ENCODE measurements at regions not wholly inside any gene's neighbourhood (a gene's known extent, or its start where the extent isn't known, plus 50 kb on each side); places are given as distances from the start of the nearest gene placed in this dataset.
"Not testable (repeated sequence)": the region's sequence is repeated elsewhere in the genome, so short reads cannot be mapped to it uniquely, and the experiment has no call there.

DNA sequence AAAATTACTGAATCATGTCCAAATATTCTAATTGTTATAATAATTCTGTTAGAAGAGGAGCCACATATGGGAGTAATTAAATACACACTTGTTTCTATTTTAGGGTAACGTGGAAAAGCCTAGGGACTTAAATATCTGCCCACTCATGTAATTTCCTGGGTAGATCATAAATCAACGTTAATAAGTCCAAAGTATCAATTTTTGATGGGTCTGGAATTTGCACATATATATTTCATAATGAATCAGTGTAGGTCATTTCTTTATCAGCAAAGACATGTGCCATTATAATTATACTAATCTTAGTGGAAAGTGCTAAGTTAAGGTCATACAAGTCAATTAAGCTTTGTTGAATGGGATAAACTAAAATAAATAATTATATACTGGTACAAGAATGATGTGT, 346.2 kb downstream of the ZBBX start:
- Histone ChIP-seq H3K4me3 (no peak overlapping the region), H3K27ac (no peak overlapping the region), H2AFZ (no peak overlapping the region), H3K9me3 (ENCODE audit: low read depth) (no peaks in the 10 kb centered on the region), H3K36me3 (ENCODE audit: low read depth) (no peaks in the 10 kb centered on the region), H3K4me2 (ENCODE audit: unreplicated experiment) (no peak overlapping the region), H3K9me2 (ENCODE audit: insufficient read depth) (no peaks in the 10 kb centered on the region), H3K4me1 (ENCODE audit: insufficient read depth) (no peaks in the 10 kb centered on the region), H4K20me1 (ENCODE audit: insufficient read depth) (no peaks in the 10 kb centered on the region), H3K27me3 (replicated peaks; ENCODE audit: insufficient read depth) (no peaks in the 10 kb centered on the region), H3F3A (ENCODE audit: insufficient read depth) (no peaks in the 10 kb centered on the region), H3K79me2 (ENCODE audit: insufficient read depth) (no peaks in the 10 kb centered on the region), H3K9ac (no peak overlapping the region)
- in situ Hi-C loops (cut with MboI), result no loop called here
- WGBS, 2 experiments (ENCODE audit: low coverage in 1 of 2, low lambda C conversion rate in 2 of 2, missing lambda C conversion rate in 2 of 2), result 0% methylated on average over 2 of the region's 2 CpGs
- no peak for TF ChIP-seq EZH2 (IDR thresholded peaks at IDR 0.05; ENCODE audit: insufficient read depth, poor library complexity, severe bottlenecking)
- TF ChIP-seq EZH2phosphoT487 (IDR thresholded peaks at IDR 0.05; ENCODE audit: insufficient read depth, low read depth), result no peak
- DNase-seq, result no peak

DNA sequence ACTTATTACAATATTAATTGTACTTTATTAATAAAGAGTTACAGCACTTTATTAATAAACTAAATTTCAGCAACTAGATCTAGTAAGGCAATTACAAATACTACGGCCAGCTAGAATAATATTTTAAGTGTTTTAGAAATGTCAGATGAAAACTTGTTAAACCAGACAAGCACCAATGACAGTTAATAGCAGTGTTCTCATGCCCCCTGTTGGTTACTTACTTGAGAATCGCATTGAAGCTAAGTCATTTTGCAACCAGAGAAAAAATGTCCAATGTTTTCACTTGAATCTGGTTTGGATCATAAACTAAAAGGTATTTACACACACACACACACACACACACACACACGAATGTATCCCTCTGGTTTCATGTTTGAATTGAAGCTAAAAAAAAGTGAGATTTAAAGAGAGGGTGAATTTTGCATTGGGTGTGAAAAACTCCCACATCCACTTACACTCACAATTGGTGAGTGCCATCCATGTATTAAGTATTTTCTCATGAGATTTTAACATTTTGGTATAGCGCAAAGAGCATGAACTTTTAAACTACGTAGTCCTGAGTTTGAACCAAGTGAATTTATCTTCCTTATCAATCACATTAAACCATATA, 347.7 kb downstream of the ZBBX start:
- H3K4me2 ChIP-seq (ENCODE audit: unreplicated experiment), result no peak overlapping the region
- no peaks in the 10 kb centered on the region for H3K27me3 ChIP-seq (replicated peaks; ENCODE audit: insufficient read depth)
- no peak for TF ChIP-seq EZH2 (IDR thresholded peaks at IDR 0.05; ENCODE audit: insufficient read depth, poor library complexity, severe bottlenecking)
- TF ChIP-seq EZH2phosphoT487 (IDR thresholded peaks at IDR 0.05; ENCODE audit: insufficient read depth, low read depth), result no peak
- H3K4me3 ChIP-seq, result no peak overlapping the region
- in situ Hi-C loops (cut with MboI), result no loop called here
- H3K79me2 ChIP-seq (ENCODE audit: insufficient read depth), result no peaks in the 10 kb centered on the region
- 25 to 26% methylated on average over 5 of the region's 5 CpGs for WGBS, 2 experiments (ENCODE audit: low coverage in 1 of 2, low lambda C conversion rate in 2 of 2, missing lambda C conversion rate in 2 of 2)
- H3K9me3 ChIP-seq (ENCODE audit: low read depth), result no peaks in the 10 kb centered on the region
- H3K9me2 ChIP-seq (ENCODE audit: insufficient read depth), result no peaks in the 10 kb centered on the region
- no peaks in the 10 kb centered on the region for H4K20me1 ChIP-seq (ENCODE audit: insufficient read depth)
- peak; percentile 22 for DNase-seq
- H3K4me1 ChIP-seq (ENCODE audit: insufficient read depth), result no peaks in the 10 kb centered on the region
- no peak overlapping the region for H3K27ac ChIP-seq
- no peaks in the 10 kb centered on the region for H3K36me3 ChIP-seq (ENCODE audit: low read depth)
- H3F3A ChIP-seq (ENCODE audit: insufficient read depth), result no peaks in the 10 kb centered on the region
- no peak overlapping the region for H2AFZ ChIP-seq
- no peak overlapping the region for H3K9ac ChIP-seq

DNA sequence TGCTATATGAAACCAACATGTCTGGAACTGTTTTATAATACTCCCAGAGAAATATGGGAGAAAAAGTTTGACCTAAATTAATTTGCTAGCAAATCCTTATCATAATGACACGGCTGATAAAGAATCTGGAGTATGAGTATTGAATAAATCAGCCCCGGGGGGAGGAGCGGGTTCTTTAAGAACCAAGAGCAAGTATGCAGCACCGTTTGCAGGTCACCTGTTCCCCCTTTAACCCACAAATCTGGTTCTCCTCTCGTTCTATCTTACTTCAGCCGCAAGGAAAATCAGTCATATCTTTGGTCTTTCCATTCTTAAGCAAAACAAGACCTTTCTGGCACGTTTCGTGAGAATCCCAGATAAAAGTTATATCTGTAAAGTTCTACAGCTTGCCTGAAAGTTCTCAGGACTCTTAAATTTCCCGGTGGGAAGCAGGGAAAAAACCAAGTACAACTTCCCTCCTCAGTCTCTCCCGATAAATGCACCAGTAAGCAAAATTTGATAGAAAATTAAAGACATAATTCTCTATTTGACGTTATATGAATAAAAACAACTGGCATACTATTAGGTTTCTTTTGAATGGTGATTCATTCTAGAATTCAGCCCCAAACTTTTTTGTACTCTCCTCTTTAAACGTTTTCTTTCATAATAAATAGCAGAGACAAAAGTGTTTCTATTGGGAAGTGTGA, 348.6 kb downstream of the ZBBX start:
- no peaks in the 10 kb centered on the region for H3K27me3 ChIP-seq (replicated peaks; ENCODE audit: insufficient read depth)
- H3K4me1 ChIP-seq (ENCODE audit: insufficient read depth), result no peaks in the 10 kb centered on the region
- H3F3A ChIP-seq (ENCODE audit: insufficient read depth), result no peaks in the 10 kb centered on the region
- H3K9ac ChIP-seq, result no peak overlapping the region
- no peaks in the 10 kb centered on the region for H3K79me2 ChIP-seq (ENCODE audit: insufficient read depth)
- 25 to 26% methylated on average over 12 of the region's 12 CpGs for WGBS, 2 experiments (ENCODE audit: low coverage in 1 of 2, low lambda C conversion rate in 2 of 2, missing lambda C conversion rate in 2 of 2)
- no peaks in the 10 kb centered on the region for H3K9me3 ChIP-seq (ENCODE audit: low read depth)
- no peaks in the 10 kb centered on the region for H4K20me1 ChIP-seq (ENCODE audit: insufficient read depth)
- H3K36me3 ChIP-seq (ENCODE audit: low read depth), result no peaks in the 10 kb centered on the region
- H3K4me2 ChIP-seq (ENCODE audit: unreplicated experiment), result no peak overlapping the region
- H3K9me2 ChIP-seq (ENCODE audit: insufficient read depth), result no peaks in the 10 kb centered on the region
- no peak for TF ChIP-seq EZH2 (IDR thresholded peaks at IDR 0.05; ENCODE audit: insufficient read depth, poor library complexity, severe bottlenecking)
- in situ Hi-C loops (cut with MboI), result no loop called here
- no peak overlapping the region for H3K27ac ChIP-seq
- H2AFZ ChIP-seq, result no peak overlapping the region
- no peak overlapping the region for H3K4me3 ChIP-seq
- DNase-seq, result no peak

DNA sequence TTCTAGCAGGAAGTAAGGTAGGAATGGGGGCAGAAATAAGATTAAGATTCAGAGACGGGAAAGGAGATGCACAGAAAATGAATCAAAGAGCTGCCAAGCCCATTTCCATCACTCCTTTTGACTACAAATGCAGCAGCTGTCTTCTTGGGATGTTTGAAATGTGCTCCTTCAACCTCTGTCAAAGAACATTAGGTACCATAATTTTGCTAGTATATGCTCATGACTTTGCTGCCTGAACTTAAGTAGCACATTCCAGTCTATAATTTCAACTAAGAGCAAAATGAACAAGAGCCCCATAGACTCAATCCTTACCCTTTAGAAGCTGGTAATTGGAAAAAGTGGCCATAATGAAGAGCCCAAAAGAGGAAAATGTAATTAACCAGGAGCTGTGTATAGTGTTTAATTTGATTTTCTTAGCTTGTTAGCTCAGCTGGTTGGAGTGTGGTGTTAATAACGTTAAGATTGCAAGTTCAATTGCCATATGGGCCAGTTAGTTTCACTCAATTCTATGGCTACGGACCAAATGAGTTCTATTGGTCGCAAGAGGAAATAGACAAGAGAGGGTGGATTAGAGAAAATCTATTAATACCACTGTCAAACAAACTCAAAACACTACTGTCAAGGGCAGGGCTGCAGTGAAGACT, 349.9 kb downstream of the ZBBX start:
- WGBS, 2 experiments (ENCODE audit: low coverage in 1 of 2, low lambda C conversion rate in 2 of 2, missing lambda C conversion rate in 2 of 2), result 6 to 7% methylated on average over 4 of the region's 4 CpGs
- H3K27me3 ChIP-seq (replicated peaks; ENCODE audit: insufficient read depth), result no peaks in the 10 kb centered on the region
- no peaks in the 10 kb centered on the region for H3K36me3 ChIP-seq (ENCODE audit: low read depth)
- H3K79me2 ChIP-seq (ENCODE audit: insufficient read depth), result no peaks in the 10 kb centered on the region
- H3K4me2 ChIP-seq (ENCODE audit: unreplicated experiment), result no peak overlapping the region
- H2AFZ ChIP-seq, result no peak overlapping the region
- H3K9ac ChIP-seq, result no peak overlapping the region
- no peaks in the 10 kb centered on the region for H3K9me2 ChIP-seq (ENCODE audit: insufficient read depth)
- TF ChIP-seq EZH2 (IDR thresholded peaks at IDR 0.05; ENCODE audit: insufficient read depth, poor library complexity, severe bottlenecking) (no peak), EZH2phosphoT487 (IDR thresholded peaks at IDR 0.05; ENCODE audit: insufficient read depth, low read depth) (no peak)
- H3K4me1 ChIP-seq (ENCODE audit: insufficient read depth), result no peaks in the 10 kb centered on the region
- DNase-seq, result no peak
- H4K20me1 ChIP-seq (ENCODE audit: insufficient read depth), result no peaks in the 10 kb centered on the region
- no peak overlapping the region for H3K27ac ChIP-seq
- no peaks in the 10 kb centered on the region for H3F3A ChIP-seq (ENCODE audit: insufficient read depth)
- no peaks in the 10 kb centered on the region for H3K9me3 ChIP-seq (ENCODE audit: low read depth)
- H3K4me3 ChIP-seq, result no peak overlapping the region
- in situ Hi-C loops (cut with MboI), result no loop called here

DNA sequence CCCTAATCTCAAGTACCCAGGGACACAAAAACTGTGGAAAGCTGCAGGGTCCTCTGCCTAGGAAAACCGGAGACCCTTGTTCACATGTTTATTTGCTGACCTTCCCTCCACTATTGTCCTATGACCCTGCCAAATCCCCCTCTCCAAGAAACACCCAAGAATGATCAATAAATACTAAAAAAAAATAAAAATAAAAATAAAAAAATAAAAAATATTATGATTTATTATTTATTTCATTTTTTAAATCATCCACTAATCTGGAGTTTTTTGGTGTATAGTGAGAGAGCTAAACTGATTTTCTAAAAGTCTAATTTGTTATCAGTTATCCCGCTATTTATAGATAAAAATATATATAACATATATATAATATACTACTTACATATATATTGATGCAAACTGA, 360.6 kb downstream of the ZBBX start:
- H4K20me1 ChIP-seq (ENCODE audit: insufficient read depth); H3F3A ChIP-seq (ENCODE audit: insufficient read depth); H3K27me3 ChIP-seq (replicated peaks; ENCODE audit: insufficient read depth); H2AFZ ChIP-seq; H3K4me2 ChIP-seq (ENCODE audit: unreplicated experiment); H3K9me3 ChIP-seq (ENCODE audit: low read depth); H3K36me3 ChIP-seq (ENCODE audit: low read depth); H3K4me3 ChIP-seq; H3K9me2 ChIP-seq (ENCODE audit: insufficient read depth); H3K79me2 ChIP-seq (ENCODE audit: insufficient read depth); H3K27ac ChIP-seq; DNase-seq; in situ Hi-C loops (cut with MboI); H3K9ac ChIP-seq; H3K4me1 ChIP-seq (ENCODE audit: insufficient read depth): not testable (repeated sequence)
- 30 to 42% methylated on average over 2 of the region's 2 CpGs for WGBS, 2 experiments (ENCODE audit: low coverage in 1 of 2, low lambda C conversion rate in 2 of 2, missing lambda C conversion rate in 2 of 2)

DNA sequence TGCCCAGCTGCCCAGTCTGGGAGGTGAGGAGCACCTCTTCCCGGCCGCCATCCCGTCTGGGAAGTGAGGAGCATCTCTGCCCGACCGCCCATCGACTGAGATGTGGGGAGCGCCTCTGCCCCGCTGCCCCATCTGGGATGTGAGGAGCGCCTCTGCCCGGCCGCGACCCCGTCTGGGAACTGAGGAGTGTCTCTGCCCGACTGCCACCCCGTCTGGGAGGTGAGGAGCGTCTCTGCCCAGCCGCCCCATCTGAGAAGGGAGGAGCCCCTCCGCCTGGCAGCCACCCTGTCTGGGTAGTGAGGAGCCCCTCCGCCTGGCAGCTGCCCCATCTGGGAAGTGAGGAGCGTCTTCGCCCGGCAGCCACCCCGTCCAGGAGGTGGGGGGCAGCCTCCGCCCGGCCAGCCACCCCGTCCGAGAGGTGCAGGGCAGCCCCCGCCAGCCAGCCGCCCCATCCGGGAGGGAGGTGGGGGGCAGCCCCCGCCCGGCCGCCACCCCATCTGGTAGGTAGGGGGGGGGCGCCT, 361.4 kb downstream of the ZBBX start:
- H3K27me3 ChIP-seq (replicated peaks; ENCODE audit: insufficient read depth); DNase-seq; H3K79me2 ChIP-seq (ENCODE audit: insufficient read depth); H3K36me3 ChIP-seq (ENCODE audit: low read depth); H3K4me2 ChIP-seq (ENCODE audit: unreplicated experiment); H3K9me2 ChIP-seq (ENCODE audit: insufficient read depth); H3K9ac ChIP-seq; H3K27ac ChIP-seq; H3K4me1 ChIP-seq (ENCODE audit: insufficient read depth); in situ Hi-C loops (cut with MboI); H4K20me1 ChIP-seq (ENCODE audit: insufficient read depth); H3K9me3 ChIP-seq (ENCODE audit: low read depth); H3F3A ChIP-seq (ENCODE audit: insufficient read depth); H2AFZ ChIP-seq; H3K4me3 ChIP-seq: not testable (repeated sequence)
- 77 to 79% methylated on average over 17 to 25 of the region's 34 CpGs for WGBS, 2 experiments (ENCODE audit: low coverage in 1 of 2, low lambda C conversion rate in 2 of 2, missing lambda C conversion rate in 2 of 2)
